ENCODE measurements at regions not wholly inside any gene's neighbourhood (a gene's known extent, or its start where the extent isn't known, plus 50 kb on each side); places are given as distances from the start of the nearest gene placed in this dataset.
A peak's percentile ranks its signal among the peaks of the same experiment; 100 is the strongest.
"Not testable (repeated sequence)": the region's sequence is repeated elsewhere in the genome, so short reads cannot be mapped to it uniquely, and the experiment has no call there.

DNA sequence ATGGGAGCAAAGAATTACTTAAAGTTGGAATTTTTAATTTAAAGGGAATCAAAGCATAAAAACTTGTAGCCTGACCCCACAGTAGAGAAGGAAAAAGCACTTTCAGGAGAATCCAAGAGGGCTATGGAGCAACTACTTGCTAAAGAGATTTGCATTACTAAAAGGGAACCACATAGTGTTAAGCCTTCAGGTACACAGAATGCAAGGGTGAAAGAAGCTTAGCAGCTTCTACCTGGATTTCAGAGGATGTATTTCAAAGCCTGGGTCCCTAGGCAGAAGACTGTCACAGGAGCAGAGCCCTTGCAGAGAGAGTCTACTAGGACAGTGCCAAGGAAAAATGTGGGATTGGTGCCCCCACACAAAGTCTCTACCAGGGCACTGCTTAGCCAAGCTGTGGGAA is 575.0 kb downstream of the GBE1 start:
- DNase-seq (ENCODE audit: low spot score) = no peak

DNA sequence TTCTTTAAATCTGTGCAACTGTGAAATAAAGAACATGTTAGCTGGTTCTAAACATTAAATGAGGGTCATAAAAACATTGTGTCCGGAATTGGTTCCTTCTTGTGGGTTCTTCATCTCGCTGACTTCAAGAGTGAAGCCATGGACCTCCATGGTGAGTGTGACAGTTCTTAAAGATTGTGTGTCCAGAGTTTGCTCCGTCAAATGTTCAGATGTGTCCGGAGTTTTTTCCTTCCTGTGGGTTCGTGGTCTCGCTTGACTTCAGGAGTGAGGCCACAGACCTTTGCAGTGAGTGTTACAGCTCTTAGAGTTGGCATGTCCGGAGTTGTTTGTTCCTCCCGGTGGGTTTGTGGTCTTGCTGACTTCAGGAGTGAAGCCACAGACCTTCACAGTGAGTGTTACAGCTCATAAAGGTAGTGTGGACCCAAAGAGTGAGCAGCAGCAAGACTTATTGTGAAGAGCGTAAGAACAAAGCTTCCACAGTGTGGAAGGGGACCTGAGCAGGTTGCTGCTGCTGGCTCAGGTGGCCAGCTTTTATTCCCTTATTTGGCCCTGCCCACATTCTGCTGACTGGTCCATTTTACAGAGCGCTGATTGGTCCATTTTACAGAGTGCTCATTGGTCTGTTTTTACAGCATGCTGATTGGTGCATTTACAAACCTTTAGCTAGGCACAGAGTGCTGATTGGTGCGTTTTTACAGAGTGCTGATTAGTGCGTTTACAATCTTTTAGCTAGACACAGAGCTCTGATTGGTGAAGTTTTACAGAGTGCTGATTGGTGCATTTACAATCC is 579.2 kb downstream of the GBE1 start:
- not testable (repeated sequence) for DNase-seq (ENCODE audit: low spot score)

DNA sequence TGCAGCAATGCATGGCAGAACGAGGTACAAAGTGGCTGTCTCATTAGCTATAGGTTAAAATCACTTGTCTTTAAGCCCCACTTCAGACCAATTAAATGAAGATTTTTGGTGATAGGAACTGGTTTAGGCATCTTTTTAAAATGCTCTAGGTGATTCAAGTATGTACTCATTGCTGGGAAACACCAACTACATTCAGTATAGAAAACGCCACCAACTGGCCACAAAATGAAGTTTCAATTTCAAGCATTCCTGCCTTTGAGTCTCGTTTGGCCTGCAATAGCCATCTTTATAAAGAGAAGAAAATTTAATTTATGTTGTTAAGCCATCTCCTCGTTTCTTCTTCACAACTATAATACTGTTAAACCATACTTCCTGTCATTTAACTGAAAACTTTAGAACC is 587.9 kb downstream of the GBE1 start:
- peak; percentile 15 for DNase-seq (ENCODE audit: low spot score)

DNA sequence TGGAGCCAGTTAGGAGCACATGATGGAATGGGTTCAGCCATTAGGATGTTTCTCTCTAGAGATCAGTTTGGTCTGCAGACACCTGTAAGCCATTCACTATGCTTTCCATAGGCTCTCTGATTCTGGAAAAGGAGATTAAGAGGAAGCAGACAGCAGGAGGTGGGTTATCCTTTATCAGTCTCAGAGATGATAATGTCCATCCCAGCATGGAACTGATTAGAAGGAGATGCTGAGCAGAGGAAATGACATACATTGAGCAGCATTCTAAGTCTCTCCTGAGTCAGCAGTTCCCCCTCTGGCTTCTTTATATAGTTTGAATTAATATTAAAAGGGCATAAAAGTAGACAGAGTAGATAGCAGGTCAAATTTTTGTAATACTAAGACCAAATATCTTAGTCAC is 591.1 kb downstream of the GBE1 start:
- DNase-seq (ENCODE audit: low spot score) = no peak

DNA sequence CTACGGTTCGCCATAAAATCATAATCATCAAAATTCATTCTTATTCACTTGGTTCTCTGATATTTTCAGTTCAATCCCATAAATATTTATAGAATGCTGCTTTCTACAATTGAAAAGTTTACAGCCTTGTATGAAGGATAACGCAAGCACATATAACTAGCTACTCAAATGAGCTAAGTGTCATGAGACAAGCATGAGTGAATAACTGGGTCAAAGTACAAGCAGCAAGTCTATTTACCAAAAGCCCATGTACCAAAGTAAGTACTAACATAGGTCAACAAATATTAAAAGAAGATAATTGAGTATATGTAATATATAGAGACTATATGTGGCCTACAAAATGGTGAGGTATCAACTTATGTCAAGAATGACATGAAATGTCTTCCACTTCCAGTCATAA is 596.6 kb downstream of the GBE1 start:
- DNase-seq (ENCODE audit: low spot score) = no peak

DNA sequence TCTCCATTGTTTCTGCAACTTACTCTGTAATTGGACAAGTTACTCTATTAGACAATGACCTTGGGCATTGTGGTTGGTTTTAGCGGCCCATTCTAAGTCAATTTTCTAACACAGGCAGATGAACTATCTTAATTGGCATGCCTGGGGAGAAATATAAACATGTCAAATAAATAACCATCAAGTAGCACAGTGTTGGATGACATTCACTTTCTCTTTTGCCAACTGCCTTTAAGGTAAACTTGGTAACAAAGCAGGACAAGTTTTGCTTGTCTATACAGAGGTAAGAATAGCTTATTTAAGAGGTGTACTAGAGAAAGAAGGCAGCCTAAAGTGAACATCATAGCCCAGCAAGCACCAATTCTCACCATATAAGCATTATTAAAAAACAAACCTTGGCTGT is 599.6 kb downstream of the GBE1 start:
- DNase-seq (ENCODE audit: low spot score) = no peak

DNA sequence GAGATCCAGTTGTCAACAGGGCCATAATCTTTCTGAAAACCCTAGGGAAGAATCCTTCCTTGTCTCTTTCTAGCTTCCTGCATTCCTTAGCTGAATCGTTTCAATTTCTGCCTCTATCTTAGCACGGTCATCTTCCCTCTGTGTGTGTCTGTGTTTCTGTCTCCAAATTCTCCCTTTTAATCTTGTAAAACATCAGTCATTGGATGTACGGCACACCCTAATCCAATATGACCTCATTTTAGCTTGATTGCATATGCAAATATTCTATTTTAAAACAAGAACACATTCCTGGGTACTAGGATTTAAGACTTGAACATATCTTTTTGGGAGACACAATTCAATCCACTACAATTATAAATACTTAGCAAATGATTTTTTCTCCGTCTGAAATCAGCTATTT is 600.3 kb downstream of the GBE1 start:
- DNase-seq (ENCODE audit: low spot score) = no peak

DNA sequence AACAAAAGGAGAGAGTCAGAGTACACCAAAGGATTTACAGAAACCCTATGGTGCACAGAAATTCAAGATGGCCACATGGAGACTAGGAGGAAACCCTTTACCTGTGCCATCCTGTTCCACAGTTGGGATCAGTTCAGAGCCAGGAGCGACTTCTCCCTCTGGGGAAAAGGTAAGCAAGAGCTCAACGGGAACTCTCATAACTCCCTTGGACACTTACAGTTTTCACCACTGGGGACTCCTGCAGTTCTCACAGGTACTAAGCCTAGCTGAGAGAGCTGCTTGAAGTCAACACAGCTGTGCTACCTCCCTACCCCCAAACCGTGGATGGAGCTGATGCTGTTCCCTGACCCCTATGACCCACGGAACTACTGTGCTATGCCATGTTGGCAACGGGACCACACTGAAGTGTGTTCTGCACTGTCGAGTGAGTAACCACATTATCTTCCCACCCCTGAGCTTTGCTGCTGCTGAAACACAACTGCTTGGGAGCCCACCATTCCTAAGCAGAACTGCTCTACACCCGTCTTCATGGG is 606.8 kb downstream of the GBE1 start:
- no peak for DNase-seq (ENCODE audit: low spot score)

DNA sequence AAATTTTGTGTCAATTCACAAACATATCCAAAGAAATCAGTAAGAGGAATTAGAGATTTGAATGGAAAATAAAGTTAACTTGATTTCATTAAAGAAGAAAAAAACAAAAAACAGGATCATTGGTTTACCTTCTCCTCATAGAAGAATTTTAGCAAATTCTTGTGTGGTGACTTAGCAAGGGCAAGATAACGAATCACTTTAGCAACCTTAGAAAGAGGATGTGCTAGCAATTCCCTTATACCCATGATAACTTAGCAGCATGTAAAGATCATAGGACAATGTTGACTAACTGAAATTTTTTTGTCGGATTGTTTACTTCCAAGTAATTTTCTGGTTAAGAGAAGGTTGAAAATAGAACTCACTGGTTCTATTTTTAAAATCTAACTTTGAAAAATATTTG is 609.3 kb downstream of the GBE1 start:
- DNase-seq (ENCODE audit: low spot score) = no peak

DNA sequence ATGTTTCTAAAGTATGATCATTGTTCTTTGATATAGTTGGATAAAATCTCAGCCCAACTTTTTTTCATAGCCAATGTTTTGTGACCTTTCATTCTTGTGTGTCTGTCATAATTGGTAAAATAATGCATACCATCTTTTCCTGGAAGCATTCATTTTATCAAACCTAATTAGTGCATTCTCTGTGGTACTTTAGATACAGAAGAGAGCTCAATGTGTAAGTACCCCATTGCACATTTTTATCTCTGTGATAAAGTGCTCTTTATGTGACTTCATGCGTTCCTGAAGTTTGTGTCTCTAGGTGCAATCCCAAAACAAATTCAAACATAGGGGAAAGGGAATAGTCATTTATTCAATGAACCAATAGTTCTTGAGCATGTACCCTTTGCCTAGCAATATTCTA is 628.5 kb downstream of the GBE1 start:
- DNase-seq (ENCODE audit: low spot score) = no peak

DNA sequence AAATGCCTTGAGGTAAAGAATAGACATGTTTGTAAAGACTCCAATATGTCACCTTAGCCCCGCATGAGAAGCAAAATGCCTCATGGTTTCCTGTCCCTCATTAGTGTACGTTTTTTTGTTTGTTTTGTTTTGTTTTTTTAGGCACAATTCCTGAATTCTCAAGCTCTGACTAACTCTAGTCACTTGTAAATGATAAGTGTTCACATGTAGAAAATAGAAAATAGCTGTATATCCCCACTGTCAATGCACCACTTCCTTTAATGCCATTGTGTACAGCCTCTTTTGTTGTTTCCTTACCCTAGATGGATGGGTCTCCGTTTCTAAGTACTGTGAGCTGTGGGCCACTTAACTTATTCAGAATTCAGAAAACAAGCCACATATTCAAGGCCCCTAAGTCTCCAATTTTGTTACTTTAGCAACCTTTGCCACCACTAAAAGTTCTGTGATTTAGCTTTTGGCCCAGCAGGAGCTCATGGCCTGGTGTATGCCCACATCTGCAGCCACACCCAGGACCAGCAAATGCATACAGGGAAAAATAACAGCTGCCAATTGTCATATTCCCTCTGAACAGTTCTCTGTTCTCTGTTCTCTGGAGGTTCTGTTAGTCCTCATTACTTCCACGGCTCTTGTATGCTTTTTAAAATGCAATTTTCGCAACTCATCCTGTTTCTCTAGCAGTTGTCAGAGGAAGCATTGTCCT is 655.5 kb downstream of the GBE1 start:
- no peak for DNase-seq (ENCODE audit: low spot score)

DNA sequence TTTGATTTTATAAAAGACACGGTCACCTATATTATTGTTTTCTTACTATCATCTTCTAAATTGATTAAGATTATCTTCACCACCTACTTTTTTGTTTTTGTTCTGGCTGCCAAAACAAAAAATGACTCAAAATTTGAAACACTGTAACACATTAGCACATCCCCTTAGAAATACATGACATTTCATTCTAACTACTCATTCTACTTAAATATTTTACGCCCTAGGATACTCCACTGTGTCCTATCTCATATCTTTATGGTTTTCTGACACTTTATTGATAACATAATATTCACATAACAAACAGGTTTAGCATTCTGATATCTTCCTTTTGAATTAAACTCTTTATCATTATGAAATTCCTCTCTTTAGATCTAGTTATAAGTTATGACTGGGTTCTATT is 656.2 kb downstream of the GBE1 start:
- no peak for DNase-seq (ENCODE audit: low spot score)

DNA sequence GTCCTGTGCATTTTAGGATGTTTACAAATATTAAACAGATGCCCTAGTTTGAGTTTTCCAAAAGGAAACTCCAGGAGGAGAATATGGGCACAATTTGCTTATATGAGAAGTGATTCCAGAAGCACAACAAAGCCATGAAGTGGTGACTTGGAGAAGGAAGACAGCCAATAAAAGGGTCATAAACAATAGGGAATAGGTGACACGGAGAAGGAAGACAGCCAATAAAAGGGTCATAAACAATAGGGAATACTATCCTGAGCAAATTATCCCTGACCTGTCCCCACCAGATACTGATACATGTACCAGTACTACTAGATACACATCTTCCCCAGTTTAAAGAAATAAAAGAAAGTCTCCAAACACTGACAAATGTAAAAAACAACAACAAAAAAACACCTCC is 663.6 kb downstream of the GBE1 start:
- DNase-seq (ENCODE audit: low spot score) = no peak

DNA sequence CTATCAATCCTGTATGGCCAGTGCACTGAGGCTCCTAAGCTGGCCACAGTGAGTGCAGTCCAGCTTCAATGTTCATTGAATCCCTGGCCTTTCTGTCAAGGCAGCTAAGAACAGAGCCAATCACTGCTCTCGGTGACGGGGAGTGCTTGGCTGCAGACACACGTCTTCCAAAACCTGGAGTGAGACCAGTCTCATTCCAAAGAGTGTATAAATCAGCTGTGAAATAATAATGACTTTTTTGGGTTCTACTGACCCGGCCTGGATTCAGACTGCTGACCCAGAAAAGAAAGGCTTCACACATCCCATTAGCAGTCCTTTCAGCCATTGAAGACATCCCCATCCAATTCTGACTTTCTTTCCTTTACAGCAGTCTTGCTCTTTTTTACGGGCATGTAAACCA is 665.5 kb downstream of the GBE1 start:
- no peak for DNase-seq (ENCODE audit: low spot score)

DNA sequence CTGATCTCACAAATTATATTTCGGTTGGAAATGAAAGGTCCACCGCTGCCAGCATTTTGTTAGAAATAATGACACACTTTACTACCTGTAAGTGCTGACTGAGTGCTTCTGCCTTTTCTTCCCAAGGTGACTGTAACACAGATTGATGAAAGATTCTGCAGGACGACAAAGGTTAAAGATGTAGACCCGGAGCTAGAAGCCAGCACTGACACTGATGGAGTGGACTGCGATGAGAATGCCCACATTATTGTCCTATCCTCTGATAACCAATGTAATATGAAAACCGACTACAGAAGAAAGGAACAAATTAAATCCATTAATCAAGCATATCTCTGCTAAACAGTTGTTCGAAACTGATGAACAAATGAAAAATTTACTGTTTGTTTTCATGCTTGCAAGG is 666.5 kb downstream of the GBE1 start:
- DNase-seq (ENCODE audit: low spot score) = no peak

DNA sequence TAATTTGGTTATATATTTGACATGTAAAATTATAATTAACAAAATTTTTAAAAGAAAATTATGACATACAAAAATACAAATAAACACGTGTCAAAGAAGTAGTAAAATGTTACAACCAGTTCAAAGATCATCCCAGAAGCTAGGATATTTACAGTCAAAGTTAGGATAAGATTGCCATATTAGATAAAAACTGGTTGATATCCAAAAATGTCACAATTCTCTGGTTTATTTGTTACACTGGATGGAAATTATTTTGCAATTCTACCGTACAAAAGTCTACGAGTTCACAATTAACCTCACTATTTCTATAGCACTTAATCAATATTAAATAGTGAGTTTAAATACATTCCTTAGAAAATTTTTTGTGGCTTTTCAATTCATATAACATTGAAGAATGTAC is 673.8 kb downstream of the GBE1 start:
- DNase-seq (ENCODE audit: low spot score) = no peak

DNA sequence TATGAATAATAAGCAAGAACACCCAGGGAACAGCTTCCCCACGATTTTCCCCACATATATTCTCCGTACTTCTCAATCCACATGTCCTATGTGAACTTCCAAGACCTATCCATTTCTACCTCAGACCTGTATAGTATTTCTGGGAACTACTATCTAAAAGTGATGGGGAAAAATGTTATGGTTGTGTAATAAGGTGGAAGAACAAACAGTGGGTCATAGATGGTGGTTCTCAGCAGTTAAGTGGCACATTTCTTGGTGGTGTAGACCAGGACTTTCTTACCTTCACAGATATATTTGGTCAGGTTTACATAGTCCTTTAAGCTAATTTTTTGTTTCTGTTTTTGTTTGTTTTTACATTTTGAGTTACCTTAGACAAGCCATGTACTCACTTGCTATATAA is 675.1 kb downstream of the GBE1 start:
- no peak for DNase-seq (ENCODE audit: low spot score)

DNA sequence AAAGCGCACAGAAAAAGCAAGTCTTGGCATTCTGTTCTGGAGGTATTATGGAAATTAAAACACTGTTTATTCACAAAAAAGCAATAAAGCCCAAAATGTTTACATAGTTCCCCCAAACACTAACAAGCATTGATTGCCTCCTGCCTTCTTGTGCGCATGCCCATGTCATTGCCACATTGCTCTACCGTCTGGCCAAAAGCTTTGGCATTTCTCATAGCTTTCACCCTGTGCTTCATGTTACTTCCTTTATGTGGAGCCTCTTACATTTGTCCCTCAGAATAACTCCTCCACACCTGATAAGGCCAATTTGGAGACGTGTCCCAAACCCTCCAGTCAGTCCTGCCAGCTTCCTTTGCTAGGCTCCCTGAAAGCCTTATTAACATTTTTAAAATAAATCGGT is 680.8 kb downstream of the GBE1 start:
- no peak for DNase-seq (ENCODE audit: low spot score)

DNA sequence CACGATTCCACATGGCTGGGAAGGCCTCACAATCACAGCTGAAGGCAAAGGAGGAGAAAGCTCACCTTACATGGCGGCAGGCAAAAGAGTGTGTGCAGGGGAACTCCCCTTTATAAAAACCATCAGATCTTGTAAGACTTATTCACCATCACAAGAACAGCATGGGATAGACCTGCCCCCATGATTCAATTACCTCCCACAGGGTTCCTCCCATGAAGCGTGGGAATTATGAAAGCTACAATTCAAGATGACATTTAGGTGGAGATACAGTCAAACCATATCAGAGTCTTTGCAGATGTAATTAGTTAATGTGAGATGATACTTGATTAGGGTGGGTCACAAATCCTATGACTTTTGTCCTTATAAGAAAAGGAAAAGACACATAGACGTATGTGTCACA is 688.9 kb downstream of the GBE1 start:
- DNase-seq (ENCODE audit: low spot score) = no peak

DNA sequence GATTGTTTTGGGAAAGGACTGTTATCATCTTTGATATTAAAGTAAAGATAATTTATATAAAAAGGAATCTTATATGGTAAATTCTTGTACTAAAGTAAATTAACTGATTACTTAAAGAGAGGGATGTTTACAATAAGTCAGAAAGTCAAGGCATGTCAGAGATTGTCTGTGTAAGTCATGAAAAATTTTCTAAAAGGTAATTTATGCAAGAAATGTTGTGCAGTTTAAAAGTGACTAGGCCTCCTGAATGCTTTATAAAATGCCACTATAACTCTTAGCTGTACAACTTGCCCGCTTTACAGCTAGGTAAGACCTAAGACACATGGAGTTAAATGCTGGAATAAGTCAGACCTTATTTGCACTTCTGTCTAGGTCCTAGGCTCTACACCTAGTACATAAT is 692.9 kb downstream of the GBE1 start:
- DNase-seq (ENCODE audit: low spot score) = no peak

DNA sequence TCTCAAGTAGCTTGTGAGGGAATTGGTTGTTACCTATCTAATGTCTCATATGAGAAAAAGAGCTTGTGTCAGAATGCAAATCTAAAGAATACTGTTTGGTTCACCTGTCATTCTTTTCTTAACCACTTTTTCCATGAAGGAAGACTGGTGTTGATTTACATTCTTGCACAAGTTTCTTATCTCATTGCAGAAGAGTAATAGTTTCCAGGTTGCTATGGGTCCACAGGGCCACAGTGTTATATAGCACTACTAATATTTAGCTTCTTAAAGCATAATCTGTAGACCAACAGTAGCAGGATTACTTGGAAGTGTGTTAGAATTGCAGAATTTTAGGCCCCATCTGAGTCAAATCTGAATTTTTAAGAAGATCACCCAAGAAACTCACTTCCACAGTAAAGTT is 697.5 kb downstream of the GBE1 start:
- DNase-seq (ENCODE audit: low spot score) = no peak

DNA sequence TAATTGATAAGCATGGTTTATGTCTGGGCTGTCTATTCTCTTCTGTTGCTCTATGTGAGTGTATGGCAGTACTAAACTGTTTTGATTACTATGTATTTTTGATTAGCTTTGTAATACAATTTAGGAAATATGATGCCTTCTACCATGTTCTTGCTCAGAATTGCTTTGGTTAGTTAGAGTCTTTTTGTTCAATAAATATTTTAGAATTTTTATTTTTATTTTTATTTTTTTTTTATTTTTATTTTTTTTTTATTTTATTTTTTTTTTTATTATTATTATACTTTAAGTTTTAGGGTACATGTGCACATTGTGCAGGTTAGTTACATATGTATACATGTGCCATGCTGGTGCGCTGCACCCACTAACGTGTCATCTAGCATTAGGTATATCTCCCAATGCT is 710.3 kb downstream of the GBE1 start:
- DNase-seq (ENCODE audit: low spot score) = not testable (repeated sequence)

DNA sequence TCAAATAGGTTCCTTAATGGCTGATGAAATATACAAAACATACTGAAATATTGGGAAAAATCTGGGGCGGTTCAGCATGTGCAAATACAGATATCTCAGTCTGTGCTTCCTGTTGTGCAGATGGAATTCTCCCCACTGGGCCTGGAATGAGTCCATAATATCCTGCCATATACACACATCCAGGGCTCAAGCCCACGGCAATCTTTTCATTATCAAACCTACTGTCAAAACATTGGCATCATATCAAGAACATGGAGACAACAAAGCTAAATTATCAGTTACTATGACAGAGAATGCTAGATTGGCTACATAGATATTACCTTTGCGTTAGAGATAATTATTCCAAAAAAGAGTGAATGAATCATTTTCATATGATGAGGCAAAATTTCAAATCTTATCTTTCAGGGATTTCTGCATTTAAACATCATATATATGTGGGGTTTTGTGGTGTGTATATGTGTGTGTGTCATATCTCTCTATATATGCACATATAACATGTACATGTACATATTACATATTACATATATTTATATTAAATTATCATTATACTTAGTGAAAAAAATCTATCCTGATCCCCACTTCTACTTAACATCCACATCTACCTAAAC is 713.3 kb downstream of the GBE1 start:
- no peak for DNase-seq (ENCODE audit: low spot score)

Measured in SW480 (cell line).